PC-3 (cell line): ENCODE measurements at regions not wholly inside any gene's neighbourhood (a gene's known extent, or its start where the extent isn't known, plus 50 kb on each side); places are given as distances from the start of the nearest gene placed in this dataset.

Source experiments
- ATAC-seq: fragments of 200-7000 bp; cut with Tn5 transposase; 2 replicates; pipeline ENCODE4 v1.9.1; 2020; ENCODE audit warnings: mild to moderate bottlenecking, moderate library complexity
- BruUV-seq: library from RNA; stranded (reverse); fragments of 400-500 nt; replicated peaks from 2 replicates; lab custom pipeline; 2021; lab: Mats Ljungman, UMichigan
- CTCF ChIA-PET: fragments of 300-600 bp; sonication (Branson Sonifier 250); formaldehyde crosslinking; loops from one replicate; lab custom pipeline; 2022; ENCODE audit warnings: antibody characterized with exemption; lab: Charles Lee
- POLR2A ChIA-PET: fragments of 300-600 bp; sonication (Branson Sonifier 250); formaldehyde crosslinking; loops from one replicate; lab custom pipeline; 2022; ENCODE audit warnings: antibody characterized with exemption; ENCODE audit not compliant: unreplicated experiment; lab: Charles Lee
- DNase-seq: peaks from one replicate; pipeline ENCODE4 v3.0.0-alpha.2; 2015
- H2AFZ ChIP-seq: fragments of 300-600 bp; sonication (generic); 2 replicates; pipeline ENCODE4 v1.6.0; 2016; ENCODE audit warnings: antibody characterized with exemption, low read length
- H3F3A ChIP-seq: fragments of 300-600 bp; sonication (generic); one replicate; pipeline ENCODE4 v1.6.0; 2017; ENCODE audit warnings: antibody characterized with exemption, low read length, control low read depth, mild to moderate bottlenecking; ENCODE audit not compliant: unreplicated experiment
- H3K27ac ChIP-seq: fragments of 300-600 bp; sonication (generic); 2 replicates; pipeline ENCODE4 v1.5.1; 2016; ENCODE audit warnings: mild to moderate bottlenecking, low read length
- H3K27me3 ChIP-seq: fragments of 300-600 bp; sonication (generic); 2 replicates; pipeline ENCODE4 v1.6.1; 2016; ENCODE audit warnings: low read length, mixed read lengths
- H3K36me3 ChIP-seq: fragments of 300-600 bp; sonication (generic); 2 replicates; pipeline ENCODE4 v1.6.1; 2016; ENCODE audit warnings: low read depth, mixed run types, low read length, mixed read lengths
- H3K4me1 ChIP-seq: fragments of 300-600 bp; sonication (generic); 2 replicates; pipeline ENCODE4 v1.5.1; 2016; ENCODE audit warnings: low read length; ENCODE audit not compliant: insufficient read depth
- H3K4me2 ChIP-seq: fragments of 300-600 bp; sonication (generic); 2 replicates; pipeline ENCODE4 v1.6.0; 2016; ENCODE audit warnings: low read length
- H3K4me3 ChIP-seq: fragments of 300-600 bp; sonication (generic); 2 replicates; pipeline ENCODE4 v1.5.1; 2016; ENCODE audit warnings: mild to moderate bottlenecking, low read length, mixed read lengths
- H3K79me2 ChIP-seq: fragments of 300-600 bp; sonication (generic); 2 replicates; pipeline ENCODE4 v1.6.1; 2017; ENCODE audit warnings: low read length, mixed read lengths
- H3K9ac ChIP-seq: fragments of 300-600 bp; sonication (generic); 2 replicates; pipeline ENCODE4 v1.6.0; 2016; ENCODE audit warnings: mild to moderate bottlenecking, low read length
- H3K9me2 ChIP-seq: fragments of 300-600 bp; sonication (generic); replicated peaks from 2 replicates; pipeline ENCODE4 v1.6.1; 2016; ENCODE audit warnings: mixed run types, low read length, mixed read lengths
- H3K9me3 ChIP-seq: fragments of 300-600 bp; sonication (generic); 2 replicates; pipeline ENCODE4 v1.6.1; 2016; ENCODE audit warnings: low read length, mixed read lengths
- H4K20me1 ChIP-seq: fragments of 300-600 bp; sonication (generic); 2 replicates; pipeline ENCODE4 v1.6.1; 2016; ENCODE audit warnings: low read length, mixed read lengths
- EZH2 ChIP-seq: fragments of 300-600 bp; sonication (generic); IDR thresholded peaks from one replicate; pipeline ENCODE4 v1.6.1; 2017; ENCODE audit warnings: antibody characterized with exemption, mild to moderate bottlenecking, low read length; ENCODE audit not compliant: unreplicated experiment
- EZH2phosphoT487 ChIP-seq: fragments of 300-600 bp; sonication (generic); IDR thresholded peaks from 2 replicates; pipeline ENCODE4 v1.6.1; 2018; ENCODE audit warnings: mild to moderate bottlenecking, antibody characterized with exemption, low read length, borderline replicate concordance
- intact Hi-C: fragments of 100-400 bp; cut with micrococcal nuclease; formaldehyde crosslinking; loops from 2 replicates; pipeline ENCODE4 v1.9.0; 2023
- TF ChIP-seq, protein P1 (sequence below): fragments of 300-600 bp; sonication (generic); conservative IDR thresholded peaks from 2 replicates; pipeline ENCODE4 v1.5.1; 2017; ENCODE audit warnings: antibody characterized with exemption, low read depth, mild to moderate bottlenecking, low read length

DNA sequence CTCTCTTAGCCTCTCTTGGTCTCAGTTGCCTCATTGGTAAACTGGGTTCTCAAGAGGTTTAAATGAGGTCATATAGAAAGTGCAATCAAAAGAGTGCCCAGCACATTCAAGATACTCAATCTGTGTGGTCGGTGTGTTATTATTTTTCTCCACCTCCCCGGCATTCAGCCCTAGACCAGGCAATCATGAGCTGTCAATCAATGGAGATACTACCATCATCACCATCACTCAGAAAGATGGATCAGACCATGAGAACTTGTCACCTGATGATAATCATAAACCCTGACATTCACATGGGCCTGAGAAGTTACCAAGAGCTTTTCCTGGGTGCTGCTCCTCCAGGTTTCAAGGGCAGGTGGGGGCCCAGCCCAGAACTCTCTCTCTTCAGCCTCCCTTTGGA, 166.1 kb downstream of the MN1 start:
- intact Hi-C loops = no loop called here
- no peak overlapping the region for H3K27ac ChIP-seq
- no peaks in the 10 kb centered on the region for H3F3A ChIP-seq
- H2AFZ ChIP-seq = no peak overlapping the region
- no peaks in the 10 kb centered on the region for H3K36me3 ChIP-seq
- no peak for ATAC-seq
- no peaks in the 10 kb centered on the region for H3K4me1 ChIP-seq
- ChIA-PET POLR2A (no interaction called here), CTCF (no interaction called here)
- H3K4me3 ChIP-seq = no peak overlapping the region
- no peak overlapping the region for H3K9ac ChIP-seq
- BruUV-seq = no TSS peak
- H3K4me2 ChIP-seq = no peak overlapping the region
- H4K20me1 ChIP-seq = no peaks in the 10 kb centered on the region
- TF ChIP-seq EZH2 = no peak
- DNase-seq = no peak
- no peaks in the 10 kb centered on the region for H3K9me2 ChIP-seq
- H3K79me2 ChIP-seq = no peaks in the 10 kb centered on the region
- H3K9me3 ChIP-seq = no peaks in the 10 kb centered on the region
- H3K27me3 ChIP-seq = no peaks in the 10 kb centered on the region

DNA sequence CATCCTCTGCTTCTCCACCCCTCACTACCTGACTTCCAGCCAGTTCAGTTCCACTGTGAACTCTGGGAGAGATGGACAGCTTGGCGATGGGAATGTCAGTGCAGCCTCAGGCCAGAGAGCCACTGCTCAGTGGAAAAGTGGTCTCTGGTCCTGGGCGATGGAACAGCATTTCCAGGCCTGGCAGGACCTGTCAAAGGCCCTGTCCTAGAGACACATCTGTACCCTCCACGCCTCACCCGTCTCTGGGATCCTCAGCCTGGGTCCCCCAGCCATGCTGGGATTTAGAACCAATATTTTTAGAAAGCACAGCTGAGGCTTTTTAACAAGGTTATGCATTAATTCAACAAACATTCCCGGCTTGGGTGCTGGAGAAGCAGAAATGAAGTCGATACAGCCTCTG, 165.7 kb downstream of the MN1 start:
- Histone ChIP-seq H3K9me2 (no peaks in the 10 kb centered on the region), H3F3A (no peaks in the 10 kb centered on the region), H4K20me1 (no peaks in the 10 kb centered on the region), H3K9ac (no peak overlapping the region), H3K9me3 (no peaks in the 10 kb centered on the region), H3K79me2 (no peaks in the 10 kb centered on the region), H2AFZ (no peak overlapping the region), H3K36me3 (no peaks in the 10 kb centered on the region), H3K4me2 (no peak overlapping the region), H3K27me3 (no peaks in the 10 kb centered on the region), H3K4me3 (no peak overlapping the region), H3K4me1 (no peaks in the 10 kb centered on the region), H3K27ac (no peak overlapping the region)
- CTCF ChIA-PET = no interaction called here
- DNase-seq (no peak), ATAC-seq (no peak)
- POLR2A ChIA-PET = no interaction called here
- TF ChIP-seq EZH2phosphoT487 (no peak), EZH2 (no peak)
- TF ChIP-seq, protein P1, sequence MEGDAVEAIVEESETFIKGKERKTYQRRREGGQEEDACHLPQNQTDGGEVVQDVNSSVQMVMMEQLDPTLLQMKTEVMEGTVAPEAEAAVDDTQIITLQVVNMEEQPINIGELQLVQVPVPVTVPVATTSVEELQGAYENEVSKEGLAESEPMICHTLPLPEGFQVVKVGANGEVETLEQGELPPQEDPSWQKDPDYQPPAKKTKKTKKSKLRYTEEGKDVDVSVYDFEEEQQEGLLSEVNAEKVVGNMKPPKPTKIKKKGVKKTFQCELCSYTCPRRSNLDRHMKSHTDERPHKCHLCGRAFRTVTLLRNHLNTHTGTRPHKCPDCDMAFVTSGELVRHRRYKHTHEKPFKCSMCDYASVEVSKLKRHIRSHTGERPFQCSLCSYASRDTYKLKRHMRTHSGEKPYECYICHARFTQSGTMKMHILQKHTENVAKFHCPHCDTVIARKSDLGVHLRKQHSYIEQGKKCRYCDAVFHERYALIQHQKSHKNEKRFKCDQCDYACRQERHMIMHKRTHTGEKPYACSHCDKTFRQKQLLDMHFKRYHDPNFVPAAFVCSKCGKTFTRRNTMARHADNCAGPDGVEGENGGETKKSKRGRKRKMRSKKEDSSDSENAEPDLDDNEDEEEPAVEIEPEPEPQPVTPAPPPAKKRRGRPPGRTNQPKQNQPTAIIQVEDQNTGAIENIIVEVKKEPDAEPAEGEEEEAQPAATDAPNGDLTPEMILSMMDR = no peak
- no TSS peak for BruUV-seq
- intact Hi-C loops = no loop called here

DNA sequence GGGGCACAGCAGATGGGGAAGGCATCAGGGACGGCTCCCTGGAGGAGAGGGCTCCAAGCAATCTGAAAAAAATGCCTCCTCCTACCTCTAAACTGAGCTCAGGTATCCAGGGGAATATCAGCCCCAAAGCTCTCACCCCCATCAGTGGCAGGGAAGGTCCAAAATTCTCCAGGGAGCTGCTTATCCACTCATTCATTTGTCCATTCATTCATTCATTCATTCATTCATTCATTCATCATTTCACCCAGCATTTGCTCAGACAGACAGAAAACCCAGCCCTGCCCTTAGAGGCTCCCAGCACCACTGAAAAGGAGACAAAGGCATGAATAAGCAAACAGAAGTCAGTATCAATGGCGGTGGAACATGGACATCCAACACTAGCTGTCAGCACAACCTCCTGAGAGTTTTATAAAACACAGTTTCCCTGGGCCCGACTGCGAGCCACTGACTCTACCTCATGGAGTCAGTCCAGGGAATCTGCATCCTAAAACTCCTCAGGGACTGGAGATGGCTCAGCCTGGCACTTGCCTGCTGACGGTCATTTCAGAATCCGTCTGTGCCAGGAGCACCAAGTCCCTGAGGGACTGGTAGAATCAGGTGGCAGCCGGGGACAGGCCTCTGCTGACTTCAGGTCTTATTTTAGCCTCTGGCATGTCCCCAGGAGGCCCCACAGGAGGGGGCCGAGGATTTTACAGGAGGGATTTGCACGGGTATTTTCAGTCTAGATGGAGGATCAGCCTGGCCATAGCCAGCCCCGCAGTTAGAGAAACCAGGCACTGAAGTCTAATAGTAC, 164.6 kb downstream of the MN1 start:
- Histone ChIP-seq H3F3A (no peaks in the 10 kb centered on the region), H3K36me3 (no peaks in the 10 kb centered on the region), H3K9me2 (no peaks in the 10 kb centered on the region), H4K20me1 (no peaks in the 10 kb centered on the region), H3K27ac (no peak overlapping the region), H3K9me3 (no peaks in the 10 kb centered on the region), H3K4me1 (no peaks in the 10 kb centered on the region), H3K27me3 (no peaks in the 10 kb centered on the region), H3K4me3 (no peak overlapping the region), H3K79me2 (no peaks in the 10 kb centered on the region), H2AFZ (no peak overlapping the region), H3K9ac (no peak overlapping the region), H3K4me2 (no peak overlapping the region)
- DNase-seq (no peak), ATAC-seq (no peak)
- ChIA-PET POLR2A (no interaction called here), CTCF (no interaction called here)
- BruUV-seq = no TSS peak
- intact Hi-C loops = no loop called here
- no peak for TF ChIP-seq EZH2
- TF ChIP-seq EZH2phosphoT487 = no peak
- TF ChIP-seq, protein P1 = no peak
